AG08396 (cell line): ENCODE measurements at regions not wholly inside any gene's neighbourhood (a gene's known extent, or its start where the extent isn't known, plus 50 kb on each side); places are given as distances from the start of the nearest gene placed in this dataset.

Source experiments
- DNase-seq: peaks from one replicate; pipeline ENCODE4 v3.0.0; 2012; ENCODE audit warnings: low spot score, mixed read lengths

DNA sequence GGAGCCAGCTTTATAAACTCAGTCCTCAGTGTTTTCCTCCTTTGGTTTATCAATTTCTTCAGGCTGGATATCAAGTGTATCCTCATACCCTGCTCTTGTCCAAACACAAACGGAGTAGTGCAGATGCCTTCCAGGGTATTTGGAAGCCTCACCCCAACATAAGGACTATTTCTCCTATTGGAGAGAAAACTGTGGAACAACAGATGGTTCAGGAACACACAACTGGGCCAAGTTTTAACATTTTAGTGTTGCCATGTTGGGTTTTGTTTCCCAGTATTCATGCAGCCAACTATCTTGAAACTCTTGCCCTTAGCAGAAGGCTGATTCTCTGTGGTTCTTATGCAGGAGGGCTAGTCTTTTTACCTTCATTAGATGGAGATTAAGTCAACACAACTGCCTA is 398.1 kb downstream of the GABRB3 start:
- DNase-seq, result no peak

DNA sequence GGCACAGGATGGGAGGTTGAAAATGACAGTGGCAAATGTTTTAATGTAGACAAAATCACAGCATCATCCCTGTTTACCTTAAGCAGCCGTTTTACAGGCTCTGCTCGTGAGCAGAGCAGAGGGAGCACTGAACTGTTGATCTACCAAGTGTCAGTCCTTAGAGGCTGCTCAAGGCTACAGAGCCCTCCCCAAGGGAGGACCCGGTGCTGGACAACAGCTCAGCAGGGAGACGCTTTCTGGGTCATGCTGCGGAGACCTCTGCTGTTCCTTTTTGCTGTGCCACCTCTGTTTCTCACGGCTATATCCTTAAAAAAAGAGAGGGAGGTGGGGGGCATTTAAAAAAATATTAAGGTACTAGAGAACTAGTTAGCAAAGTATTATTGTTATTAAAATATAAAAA is 400.2 kb downstream of the GABRB3 start:
- DNase-seq, result no peak

DNA sequence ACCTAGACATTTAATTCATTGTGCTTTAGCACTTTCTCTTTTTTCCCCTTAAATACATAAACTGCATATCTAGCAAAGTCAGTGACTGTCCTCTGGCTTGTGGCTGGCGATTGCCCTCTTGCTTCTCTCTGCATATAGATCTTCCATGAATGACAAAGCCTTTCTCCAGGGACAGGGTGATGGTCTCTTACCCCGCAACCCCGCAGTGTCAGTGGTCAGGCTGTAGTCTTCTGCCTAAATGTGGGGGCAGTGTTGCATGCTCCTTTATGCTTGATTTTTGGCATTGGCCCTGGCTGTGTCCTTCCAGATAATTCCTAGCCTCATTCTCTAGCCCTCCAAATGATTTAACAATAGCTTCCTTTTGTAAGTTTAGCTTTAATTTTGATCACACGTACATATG is 407.8 kb downstream of the GABRB3 start:
- DNase-seq, result no peak

DNA sequence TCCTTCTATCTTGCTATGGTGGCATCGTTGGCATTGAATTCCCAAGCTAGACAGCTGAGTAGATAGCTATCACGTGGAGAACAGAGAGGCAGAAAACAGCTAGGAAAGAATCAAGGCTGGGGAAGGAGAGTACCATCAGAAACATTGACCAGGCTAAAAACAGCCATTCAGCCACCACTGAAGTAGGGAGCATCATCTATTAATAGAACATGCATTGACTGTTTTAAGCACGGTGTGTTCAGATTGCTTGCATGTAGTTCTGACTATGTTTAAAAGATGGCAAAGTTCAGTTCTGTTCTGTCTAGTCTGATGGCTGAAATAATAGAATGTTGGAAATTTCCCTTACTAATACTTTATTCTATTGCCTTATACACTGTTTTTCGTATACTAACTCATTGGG is 413.0 kb downstream of the GABRB3 start:
- no peak for DNase-seq

DNA sequence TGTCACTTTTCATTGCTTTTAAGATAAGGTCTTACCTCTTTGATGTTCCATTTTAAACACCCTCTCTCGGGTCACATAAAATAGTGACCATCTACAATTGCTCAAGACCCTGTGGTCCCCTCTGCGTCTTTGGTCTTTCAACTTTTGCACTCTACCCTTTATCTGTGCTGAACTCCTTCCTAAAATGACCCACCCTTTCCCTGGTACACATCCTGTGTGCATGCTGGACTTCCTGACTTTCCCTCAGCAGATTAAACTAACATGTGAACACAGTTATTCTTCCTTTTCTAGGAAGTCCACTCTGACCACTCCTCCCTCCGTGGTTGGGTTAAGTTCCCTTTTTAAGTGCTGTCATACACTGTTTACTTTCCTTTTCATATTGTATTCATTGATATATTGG is 414.2 kb downstream of the GABRB3 start:
- no peak for DNase-seq

DNA sequence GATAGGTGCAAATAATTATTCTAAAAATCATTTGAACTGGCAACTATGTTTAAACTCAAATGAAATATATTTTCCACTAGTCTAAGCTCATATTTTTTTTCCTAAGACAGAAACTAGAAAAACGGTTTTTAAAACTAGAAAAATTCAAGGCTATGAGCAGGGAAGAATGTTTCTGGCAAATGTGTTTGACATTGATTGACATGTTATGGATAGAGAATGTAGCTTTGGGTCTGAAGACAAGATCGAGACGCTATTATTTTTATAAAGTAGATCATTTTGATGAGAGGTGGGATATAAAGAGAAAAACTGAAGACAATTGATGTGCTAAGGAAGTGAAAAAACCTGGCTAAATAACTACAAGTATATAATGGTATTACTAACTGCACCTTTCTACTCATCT is 415.2 kb downstream of the GABRB3 start:
- no peak for DNase-seq

DNA sequence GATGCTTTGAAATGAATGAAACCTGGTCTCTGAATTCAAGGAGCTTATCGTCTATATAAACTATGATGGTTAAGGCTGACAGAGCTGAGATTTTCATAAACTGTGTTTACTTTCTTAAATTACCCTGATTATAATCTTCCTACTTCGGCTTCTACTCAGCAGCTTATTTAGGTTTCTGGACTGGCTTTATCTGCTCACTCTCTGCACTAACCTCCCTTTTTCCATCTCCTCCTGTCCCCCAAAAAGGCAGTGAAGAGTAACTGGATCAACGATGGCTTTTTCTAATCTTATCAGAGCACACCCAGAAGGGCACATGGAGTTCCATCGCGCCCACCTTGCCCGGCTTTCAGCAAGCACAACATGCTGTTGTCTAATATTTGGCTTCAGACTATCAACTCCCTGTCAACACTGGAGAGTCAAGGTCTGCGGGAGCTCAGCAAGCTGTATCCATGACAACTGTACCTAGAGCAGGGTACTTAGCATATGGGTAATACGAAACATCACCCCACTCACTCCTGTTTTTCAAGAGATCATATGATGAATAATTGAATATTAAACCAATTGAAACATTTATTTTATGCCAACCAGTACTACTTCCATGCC is 417.3 kb downstream of the GABRB3 start:
- DNase-seq, result no peak

DNA sequence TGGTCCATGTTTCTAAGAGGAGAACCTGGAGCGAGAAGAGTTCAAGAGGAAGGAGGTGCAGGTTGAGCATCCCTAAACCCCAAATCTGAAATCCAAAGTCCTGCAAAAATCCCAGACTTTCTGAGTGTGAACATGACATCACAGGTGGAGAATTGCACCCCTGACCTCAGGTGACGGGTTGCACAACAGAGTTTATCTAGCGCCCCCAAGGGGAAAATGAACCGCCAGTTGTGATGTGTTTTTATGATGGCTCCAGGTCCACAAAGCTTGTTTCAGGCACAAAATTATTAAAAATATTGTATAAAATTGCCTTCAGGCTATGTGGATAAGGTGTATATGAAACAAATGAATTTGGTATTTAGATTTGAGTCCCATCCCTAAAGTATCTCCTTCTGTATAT is 420.0 kb downstream of the GABRB3 start:
- no peak for DNase-seq

DNA sequence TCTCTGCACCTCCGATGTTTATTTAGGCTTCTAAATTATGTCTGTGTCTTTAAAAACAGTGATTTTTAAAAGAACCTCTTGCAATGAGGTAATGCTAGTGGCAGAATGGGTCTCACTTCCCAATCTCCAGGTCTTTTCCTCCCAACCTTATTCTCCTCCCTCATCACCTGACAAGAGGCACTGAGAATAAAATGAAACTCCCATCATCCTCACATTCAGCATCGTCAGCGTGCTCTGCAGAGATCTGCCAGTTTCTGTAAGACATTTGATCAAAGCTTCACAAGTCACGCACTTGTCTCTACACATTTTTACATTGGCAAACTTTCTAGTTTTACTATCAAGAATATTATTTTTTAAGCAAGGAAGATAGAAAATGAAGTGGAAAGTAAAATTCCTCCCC is 420.5 kb downstream of the GABRB3 start:
- no peak for DNase-seq

DNA sequence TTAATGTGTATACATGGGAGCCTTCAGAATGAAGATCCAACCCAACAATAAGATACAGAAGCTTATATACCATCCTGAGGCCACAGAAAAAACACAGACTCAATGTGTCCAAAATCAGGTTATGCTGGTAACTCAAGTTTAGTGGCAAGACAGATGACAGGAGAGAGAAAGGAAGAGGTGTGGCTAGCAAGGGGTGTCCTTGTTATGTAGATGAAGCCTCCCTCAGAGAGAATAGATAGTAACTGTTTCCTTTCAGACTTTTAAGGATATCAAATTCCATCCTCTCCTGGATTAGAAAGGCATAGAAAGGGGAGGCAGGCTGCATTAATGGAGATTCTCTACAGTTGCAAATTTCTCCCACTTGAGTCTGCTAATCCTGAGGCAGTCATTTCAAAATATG is 447.4 kb downstream of the GABRB3 start:
- DNase-seq, result no peak

DNA sequence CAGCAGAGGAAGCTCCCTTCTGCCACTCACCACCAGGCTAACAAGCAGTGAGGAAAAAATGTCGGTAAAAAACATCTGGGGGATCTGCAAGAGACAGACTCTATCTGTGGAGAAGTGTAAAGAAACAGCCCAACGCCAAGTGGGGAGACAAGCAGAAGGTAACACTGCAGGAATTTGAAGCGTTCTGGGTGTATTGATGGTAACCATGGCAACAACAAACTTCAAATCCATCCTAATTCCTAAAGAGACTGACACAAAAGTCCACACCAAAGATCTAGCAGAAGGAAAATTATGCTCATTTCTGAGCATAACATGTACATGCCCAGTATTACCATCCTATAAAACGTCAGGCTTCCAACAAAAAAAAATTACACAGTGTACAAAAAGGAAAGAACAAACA is 449.3 kb downstream of the GABRB3 start:
- no peak for DNase-seq

DNA sequence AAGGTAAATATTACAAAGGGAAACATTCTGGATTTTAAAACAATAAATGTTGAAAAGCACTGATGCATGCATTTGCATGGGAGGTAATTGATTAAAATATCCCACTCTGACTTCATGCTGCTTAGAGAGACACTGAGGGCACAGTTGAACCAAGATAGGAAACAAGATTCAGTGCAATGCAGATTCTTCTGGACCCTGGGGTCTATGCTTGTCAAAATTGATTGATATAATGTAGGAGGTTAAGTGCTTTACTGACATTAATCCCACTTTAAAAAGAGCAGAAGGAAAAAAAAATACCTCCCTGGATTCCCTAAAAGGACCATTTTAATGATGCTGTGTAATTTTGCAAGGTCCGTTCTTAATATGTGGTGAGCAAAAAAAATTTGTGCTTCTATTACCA is 454.2 kb downstream of the GABRB3 start:
- DNase-seq, result no peak

DNA sequence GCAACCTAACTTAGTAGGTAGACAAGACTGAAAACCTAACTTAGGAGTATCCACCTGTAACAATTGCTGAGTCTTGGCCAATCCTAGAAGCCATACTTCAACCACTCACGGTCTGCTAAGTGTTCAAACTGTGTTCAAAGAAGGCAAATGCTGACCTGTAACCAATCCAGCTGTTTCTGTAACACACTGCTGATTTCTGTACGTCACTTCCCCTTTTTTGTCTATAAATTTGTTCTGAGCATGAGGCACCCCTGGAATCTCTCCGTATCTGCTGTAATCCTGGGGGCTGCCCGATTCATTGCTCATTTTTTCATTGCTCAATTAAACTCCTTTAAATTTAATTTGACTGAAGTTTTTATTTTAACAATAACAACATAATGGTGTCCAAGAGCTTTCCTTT is 451.4 kb upstream of the ATP10A start:
- no peak for DNase-seq

DNA sequence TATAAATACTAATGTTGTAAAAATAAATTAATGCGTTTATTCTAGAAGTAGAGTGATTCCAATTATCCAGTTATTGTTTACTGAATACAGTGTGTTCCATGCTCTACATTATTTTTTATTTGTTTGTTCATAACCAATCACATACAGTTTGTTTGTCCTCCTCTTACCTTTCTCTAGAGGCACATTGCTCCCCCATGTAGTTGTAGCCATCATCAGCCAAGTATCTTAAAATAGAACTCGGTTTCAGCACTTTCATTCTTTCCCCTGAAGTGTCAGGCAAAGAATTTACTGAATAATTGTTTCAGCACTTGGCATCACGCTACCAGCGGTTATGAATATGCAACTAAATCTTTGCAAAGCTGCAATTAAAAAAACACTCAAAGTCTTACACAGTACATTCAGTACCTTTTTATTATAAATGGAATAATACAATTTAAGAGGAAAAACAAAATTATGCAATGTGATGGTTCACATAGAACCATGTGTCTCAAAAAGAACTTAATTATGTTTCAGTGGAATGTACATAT is 448.6 kb upstream of the ATP10A start:
- DNase-seq, result no peak

DNA sequence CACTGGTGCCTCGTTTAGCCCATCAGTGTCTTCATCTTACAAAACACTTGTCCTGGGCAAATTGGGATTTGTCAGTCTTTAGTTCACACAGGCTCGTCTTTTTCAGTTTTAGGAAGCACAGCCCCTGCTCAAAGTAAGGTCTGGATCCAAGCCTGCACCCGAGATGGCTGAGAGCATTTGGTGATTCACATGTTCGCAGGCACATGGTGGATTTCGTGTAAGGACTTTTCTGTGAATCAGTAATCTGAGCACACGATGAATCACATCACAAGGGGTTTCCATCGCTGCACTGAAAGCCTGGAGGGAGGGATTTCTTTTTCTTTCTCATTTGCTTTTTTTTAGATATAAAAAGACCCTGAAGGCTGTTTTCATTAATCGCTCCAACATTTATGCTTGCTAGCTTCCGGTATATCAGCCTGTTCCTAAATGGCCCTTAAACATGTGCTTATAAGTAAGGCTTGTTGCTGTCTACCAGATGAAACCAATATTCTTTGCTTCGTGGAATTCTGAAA is 435.6 kb upstream of the ATP10A start:
- DNase-seq, result no peak

DNA sequence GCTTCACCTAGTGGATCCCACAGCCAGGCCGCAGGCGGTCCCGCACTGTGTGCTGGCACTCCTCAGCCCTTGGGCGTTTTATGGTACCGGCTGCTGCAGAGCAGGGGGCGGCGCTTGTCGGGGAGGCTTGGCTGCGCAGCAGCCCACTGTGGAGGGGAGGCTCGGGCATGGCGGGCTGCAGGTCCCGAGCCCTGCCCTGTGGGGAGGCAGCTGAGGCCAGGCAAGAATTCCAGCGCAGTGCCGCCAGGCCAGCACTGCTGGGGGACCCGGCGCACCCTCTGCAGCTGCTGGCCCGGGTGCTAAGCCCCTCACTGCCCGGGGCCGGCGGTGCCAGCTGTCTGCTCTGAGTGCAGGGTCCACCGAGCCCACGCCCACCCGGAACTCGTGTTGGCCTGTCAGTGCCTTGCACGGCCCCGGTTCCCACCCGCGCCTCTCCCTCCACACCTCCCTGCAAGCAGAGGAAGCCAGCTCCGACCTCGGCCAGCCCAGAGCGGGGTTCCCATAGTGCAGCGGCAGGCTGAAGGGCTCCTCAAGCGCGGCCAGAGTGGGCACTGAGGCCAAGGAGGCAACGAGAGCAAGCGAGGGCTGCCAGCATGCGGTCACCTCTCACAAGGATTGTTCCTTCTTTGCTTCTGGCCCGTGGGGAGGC is 435.0 kb upstream of the ATP10A start:
- no peak for DNase-seq

DNA sequence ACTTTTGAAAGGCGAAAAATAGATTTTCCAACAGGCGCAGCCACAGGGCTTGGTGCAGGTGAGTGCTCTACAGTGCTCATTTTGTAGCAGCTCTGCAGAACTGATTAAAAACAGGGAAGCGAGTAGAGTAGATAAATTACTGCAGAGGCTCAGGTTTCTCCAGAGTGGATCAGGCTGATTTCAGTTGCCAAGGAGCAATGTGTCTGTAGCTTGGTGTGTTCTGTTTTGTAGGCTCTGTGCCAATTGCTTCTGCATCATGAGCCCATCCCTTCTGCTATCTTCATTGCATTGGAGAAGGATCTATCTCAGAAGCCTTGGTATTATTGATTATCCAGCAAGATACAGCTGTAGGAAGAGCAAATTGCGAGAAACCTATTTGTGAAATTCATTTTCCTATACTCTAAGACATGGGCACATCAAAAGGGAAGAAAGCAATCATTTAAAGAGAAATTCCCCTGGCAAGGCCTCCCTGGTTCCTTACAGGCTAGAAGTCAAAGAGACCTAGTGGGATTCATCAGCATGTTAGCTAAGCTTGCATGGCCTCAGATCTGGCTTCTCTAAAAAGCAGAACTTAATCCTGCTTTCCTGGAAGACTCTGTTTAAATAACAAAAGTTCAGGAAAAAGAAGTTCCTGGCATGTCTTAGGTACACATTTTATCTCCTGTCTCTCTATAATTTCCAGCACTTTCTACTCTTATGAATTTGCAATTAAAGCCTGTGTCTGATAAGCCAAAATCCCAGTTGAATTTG is 432.4 kb upstream of the ATP10A start:
- DNase-seq, result no peak

DNA sequence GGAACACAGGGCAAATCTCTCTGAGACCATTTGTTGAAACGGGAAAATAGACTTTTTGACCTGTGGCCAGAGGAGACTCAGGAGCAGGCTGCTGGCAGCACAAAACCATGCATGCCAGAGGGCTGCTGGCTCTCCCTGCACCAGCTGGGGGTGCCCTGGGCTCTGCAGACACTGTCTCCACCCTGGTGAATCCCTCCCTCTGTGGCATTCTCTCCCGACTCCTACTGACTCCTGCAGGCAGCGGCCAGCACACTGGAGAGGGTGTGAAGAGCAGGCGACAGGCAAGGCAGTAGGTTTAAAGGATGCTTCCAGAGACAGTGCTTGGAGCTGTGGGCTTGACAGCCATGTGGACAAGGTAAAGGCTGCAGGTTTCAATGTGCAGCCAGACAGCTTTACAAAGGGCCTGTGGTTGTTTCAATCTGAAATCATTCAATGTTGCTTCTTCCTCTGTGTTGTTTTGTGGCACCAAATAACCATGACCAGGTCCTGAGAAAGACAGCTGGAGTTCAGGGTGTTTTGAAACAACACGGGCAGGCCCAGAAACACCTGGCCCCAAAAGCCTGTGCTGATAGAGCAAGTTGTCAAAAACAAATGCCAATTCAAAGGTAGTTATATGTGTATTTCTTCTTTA is 431.0 kb upstream of the ATP10A start:
- no peak for DNase-seq

DNA sequence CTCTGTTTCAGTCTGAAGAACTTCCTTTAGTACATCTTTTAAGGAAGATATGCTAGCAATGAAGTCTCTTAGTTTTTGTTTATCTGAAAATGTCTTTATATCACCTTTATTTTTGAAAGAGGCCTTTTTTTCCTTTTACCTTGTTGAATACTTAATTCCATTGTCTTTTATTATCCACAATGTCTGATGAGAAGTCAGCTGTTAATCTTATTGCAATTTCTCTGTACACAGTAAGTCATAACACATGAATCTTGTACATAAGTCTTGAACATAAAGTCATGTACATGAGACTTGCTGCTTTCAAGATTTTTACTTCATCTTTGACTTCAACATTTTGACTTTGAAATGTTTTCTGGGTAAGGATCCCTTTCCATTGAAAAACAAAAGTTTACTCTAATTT is 424.3 kb upstream of the ATP10A start:
- no peak for DNase-seq

DNA sequence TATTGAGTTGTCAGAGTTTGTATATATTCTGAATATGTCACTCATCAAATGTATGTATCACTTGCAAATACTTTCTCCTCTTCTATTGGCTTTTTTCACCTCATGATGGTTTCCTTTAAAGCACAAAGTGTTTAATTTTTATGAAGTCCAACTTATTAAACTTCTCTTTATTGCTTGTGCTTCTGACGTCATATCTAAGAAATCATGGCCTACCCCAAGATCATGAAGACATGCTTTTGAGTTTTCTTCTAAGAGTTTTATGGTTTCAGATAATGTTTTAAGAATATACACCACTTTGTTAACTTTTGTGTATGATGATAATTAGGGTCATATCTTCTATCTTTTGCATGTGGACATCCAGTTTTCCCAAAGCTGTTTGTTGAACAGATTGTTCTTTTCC is 417.2 kb upstream of the ATP10A start:
- no peak for DNase-seq

DNA sequence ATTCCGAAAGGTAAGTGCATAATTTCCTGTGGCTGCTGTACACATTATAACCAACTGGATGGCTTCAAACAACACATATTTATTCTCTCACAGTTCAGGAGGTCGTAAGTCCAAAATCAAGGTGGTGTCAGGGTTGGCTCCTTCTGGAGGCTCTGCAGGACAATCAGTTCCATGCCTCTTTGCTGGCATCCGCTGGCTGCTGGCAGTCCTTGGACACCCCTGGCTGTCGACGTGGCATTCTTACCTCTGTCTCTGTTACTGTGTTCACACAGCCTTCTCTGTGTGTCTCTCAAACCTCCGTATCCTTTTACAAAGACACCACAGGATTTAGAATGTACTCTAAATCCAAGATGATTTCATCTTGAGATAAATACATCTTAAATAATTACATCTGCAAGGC is 398.8 kb upstream of the ATP10A start:
- no peak for DNase-seq

DNA sequence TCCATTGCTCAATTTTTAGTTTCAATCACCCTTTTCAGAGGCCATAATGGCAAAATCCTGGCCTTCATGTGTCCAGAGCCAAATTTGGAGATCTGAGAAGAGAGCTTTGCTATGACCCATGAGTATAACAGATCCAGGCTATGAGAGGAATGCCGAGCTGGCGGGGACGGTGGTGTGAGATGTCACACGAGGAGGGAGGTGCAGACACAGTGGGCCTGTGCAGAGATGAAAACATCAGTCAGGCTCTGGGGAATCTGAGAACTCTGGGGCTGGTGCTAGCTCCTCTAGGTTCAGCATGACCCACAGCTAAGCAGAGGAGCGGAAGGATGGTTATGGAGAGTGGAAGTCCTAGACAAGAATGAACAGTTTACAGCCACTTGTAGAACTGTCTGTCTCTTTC is 398.3 kb upstream of the ATP10A start:
- DNase-seq, result no peak
